ENCODE measurements at regions not wholly inside any gene's neighbourhood (a gene's known extent, or its start where the extent isn't known, plus 50 kb on each side); places are given as distances from the start of the nearest gene placed in this dataset.
"Not testable (repeated sequence)": the region's sequence is repeated elsewhere in the genome, so short reads cannot be mapped to it uniquely, and the experiment has no call there.

DNA sequence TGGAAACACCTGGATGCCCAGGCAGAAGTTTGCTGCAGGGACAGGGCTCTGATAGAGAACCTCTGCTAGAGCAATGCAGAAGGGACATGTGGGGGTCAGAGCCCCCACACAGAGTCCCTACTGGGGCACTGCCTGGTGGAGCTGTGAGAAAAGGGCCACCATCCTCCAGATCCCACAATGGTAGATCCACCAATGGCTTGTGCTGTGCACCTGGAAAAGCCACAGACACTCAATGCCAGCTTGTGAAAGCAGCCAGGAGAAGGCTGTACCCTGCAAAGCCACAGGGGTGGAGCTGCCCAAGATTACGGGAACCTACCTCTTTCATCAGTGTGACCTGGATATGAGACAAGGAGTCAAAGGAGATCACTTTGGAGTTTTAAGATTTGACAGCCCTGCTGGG, 87.1 kb downstream of the BTBD3 start:
- not testable (repeated sequence) for H3K27me3 Mint-ChIP-seq (ENCODE audit: low read depth); H3K4me3 Mint-ChIP-seq; ATAC-seq; H3K36me3 Mint-ChIP-seq (ENCODE audit: insufficient read depth); DNase-seq; H3K4me1 Mint-ChIP-seq (ENCODE audit: low read depth)
- H3K9me3 Mint-ChIP-seq, result peaks cover 11% of the 10 kb centered on the region

- no peak for ATAC-seq
- Mint-ChIP-seq H3K4me3 (no peak overlapping the region), H3K9me3 (peaks cover 3% of the 10 kb centered on the region), H3K27me3 (ENCODE audit: low read depth) (no peaks in the 10 kb centered on the region), H3K4me1 (ENCODE audit: low read depth) (no peaks in the 10 kb centered on the region), H3K36me3 (ENCODE audit: insufficient read depth) (no peaks in the 10 kb centered on the region)
- no peak for DNase-seq
Observed at GRCh38 chr20:12012241-12013222, 94.8 kb downstream of the BTBD3 start.

- H3K27me3 Mint-ChIP-seq (ENCODE audit: low read depth), result no peaks in the 10 kb centered on the region
- no peak for ATAC-seq
- peaks cover 8% of the 10 kb centered on the region for H3K9me3 Mint-ChIP-seq
- H3K4me1 Mint-ChIP-seq (ENCODE audit: low read depth), result no peaks in the 10 kb centered on the region
- no peak for DNase-seq
- no peak overlapping the region for H3K4me3 Mint-ChIP-seq
- H3K36me3 Mint-ChIP-seq (ENCODE audit: insufficient read depth), result no peaks in the 10 kb centered on the region
Observed at GRCh38 chr20:12014276-12014675, 96.6 kb downstream of the BTBD3 start.

DNA sequence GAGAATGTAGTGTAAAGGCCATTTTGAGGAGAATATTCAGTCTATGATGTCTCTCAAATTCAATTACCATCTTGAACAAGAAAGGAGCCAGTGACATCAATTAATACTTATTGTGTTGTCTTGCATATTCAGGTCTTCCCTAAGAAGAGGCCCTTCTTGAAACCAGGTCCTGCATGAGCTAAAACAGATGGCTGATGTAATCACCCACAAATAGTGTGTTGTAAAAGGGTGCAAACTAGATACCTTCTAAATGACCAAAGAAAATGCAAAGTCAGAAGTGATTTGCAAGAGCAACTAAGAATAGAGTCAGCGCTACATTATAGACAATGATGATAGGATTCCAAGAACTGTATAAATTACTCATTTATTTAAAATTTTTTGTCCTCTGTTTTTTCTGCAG, 97.0 kb downstream of the BTBD3 start:
- no peak for DNase-seq
- ATAC-seq, result no peak
- no peaks in the 10 kb centered on the region for H3K27me3 Mint-ChIP-seq (ENCODE audit: low read depth)
- peaks cover 8% of the 10 kb centered on the region for H3K9me3 Mint-ChIP-seq
- H3K4me3 Mint-ChIP-seq, result no peak overlapping the region
- no peaks in the 10 kb centered on the region for H3K4me1 Mint-ChIP-seq (ENCODE audit: low read depth)
- no peaks in the 10 kb centered on the region for H3K36me3 Mint-ChIP-seq (ENCODE audit: insufficient read depth)

DNA sequence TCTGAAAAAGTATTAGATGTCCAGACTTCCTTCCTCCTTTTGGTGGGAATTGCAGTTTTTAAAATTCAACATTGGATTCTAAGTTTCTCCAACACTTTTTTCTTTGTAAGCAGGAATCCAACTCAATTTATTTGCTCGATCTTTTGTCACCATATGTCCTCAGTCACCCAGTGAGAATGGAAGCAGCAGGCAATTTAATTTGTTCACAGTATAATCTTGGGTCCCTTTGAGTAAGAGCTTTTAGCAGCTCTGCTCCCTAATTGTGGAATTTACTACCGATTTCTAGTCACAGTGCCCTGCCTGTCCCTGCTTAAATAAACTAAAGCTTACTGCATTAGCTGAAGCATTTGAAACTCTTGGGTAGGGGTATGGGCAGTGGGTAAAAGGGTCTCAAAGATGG, 98.6 kb downstream of the BTBD3 start:
- DNase-seq, result no peak
- no peaks in the 10 kb centered on the region for H3K36me3 Mint-ChIP-seq (ENCODE audit: insufficient read depth)
- no peak overlapping the region for H3K4me3 Mint-ChIP-seq
- peaks cover 8% of the 10 kb centered on the region for H3K9me3 Mint-ChIP-seq
- H3K4me1 Mint-ChIP-seq (ENCODE audit: low read depth), result no peaks in the 10 kb centered on the region
- no peak for ATAC-seq
- no peaks in the 10 kb centered on the region for H3K27me3 Mint-ChIP-seq (ENCODE audit: low read depth)

DNA sequence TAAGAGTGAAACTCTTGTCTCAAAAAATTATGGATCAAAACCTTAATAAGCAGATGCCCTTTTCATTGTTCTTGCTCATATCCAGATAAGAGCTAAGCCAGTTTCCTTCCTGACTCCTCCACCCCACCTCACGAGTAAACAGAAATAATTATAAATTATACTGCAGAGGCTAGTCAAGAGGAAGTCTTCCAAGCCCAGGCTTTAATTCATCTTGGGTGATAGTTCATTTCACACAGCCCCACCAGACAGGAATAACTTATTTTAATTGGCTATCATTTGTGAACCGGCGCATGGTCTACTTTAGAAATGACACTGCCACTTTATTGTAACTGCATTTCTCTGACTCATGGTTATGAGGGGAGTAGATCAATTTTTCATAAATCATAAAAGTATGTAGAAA, 102.0 kb downstream of the BTBD3 start:
- H3K4me3 Mint-ChIP-seq, result no peak overlapping the region
- H3K36me3 Mint-ChIP-seq (ENCODE audit: insufficient read depth), result no peaks in the 10 kb centered on the region
- H3K4me1 Mint-ChIP-seq (ENCODE audit: low read depth), result no peaks in the 10 kb centered on the region
- no peaks in the 10 kb centered on the region for H3K27me3 Mint-ChIP-seq (ENCODE audit: low read depth)
- DNase-seq (no peak), ATAC-seq (no peak)
- peaks cover 8% of the 10 kb centered on the region for H3K9me3 Mint-ChIP-seq

DNA sequence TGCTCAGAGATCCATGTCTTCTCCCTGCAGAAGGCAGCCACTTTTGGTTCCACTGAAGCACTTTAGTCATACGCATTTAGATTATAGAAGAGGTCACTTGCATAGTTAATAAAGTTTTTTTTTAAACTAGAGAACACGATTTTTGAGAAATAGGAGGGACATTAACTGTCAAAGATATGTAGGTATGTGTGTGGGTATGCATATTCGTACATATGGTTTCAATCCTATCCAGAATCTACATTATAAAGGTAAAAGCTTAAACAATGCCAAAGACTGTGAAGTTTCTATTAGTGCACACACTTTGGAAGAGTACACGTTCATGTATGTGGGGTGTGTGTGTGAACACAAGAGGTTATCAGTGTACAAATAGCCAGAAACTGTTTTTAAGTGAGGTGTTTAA, 103.2 kb downstream of the BTBD3 start:
- no peak for DNase-seq
- H3K4me1 Mint-ChIP-seq (ENCODE audit: low read depth), result no peaks in the 10 kb centered on the region
- no peaks in the 10 kb centered on the region for H3K27me3 Mint-ChIP-seq (ENCODE audit: low read depth)
- H3K36me3 Mint-ChIP-seq (ENCODE audit: insufficient read depth), result no peaks in the 10 kb centered on the region
- no peak for ATAC-seq
- H3K9me3 Mint-ChIP-seq, result peaks cover 8% of the 10 kb centered on the region
- no peak overlapping the region for H3K4me3 Mint-ChIP-seq

DNA sequence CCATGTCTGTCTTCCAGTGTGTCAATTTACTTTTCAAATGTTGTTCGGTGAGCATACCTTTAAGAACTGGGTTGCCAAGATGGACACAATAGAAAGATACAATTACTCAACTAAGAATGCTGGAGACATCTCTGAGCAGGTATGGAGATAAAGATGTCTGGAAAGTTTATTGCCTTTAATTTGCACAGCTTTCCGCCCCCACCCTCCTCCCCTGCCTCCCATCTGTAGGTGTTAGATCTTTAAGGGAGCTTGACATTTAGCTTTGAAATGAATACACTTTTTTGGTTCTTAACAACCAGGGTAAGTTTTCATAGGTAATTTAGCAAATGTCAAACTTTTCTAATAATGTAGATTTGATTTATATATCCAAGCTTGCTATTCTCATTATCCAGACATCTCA, 104.4 kb downstream of the BTBD3 start:
- no peak for DNase-seq
- ATAC-seq, result no peak
- peaks cover 8% of the 10 kb centered on the region for H3K9me3 Mint-ChIP-seq

DNA sequence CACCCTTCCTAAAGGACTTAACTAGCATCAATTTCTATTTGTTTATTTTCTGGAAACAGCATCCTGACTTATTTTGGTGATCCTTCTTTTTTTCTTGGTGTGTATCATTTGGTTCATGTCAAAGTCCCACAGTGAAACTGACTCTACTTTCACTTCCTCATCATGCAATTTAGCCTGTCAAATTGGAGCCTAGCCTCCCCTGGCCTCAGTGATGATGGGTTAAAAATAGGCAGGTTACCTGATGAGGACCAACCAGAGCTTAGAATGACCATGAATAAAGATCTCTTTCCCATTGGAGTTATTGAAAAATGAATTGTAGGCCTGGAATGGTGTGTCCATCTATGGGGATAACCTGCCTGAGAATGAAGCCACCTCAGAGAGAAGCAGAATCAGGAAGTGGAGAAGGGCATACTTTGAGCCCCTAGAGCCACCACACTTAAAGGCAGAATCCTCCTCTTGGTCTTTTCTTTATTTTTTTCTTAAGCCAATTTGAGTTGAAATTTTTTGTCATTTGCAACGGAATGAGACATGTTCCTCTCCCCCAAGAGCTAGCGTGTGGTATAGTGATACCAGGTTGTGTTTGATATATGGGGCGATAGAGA, 105.6 kb downstream of the BTBD3 start:
- DNase-seq, result no peak
- no peak overlapping the region for H3K4me3 Mint-ChIP-seq
- H3K4me1 Mint-ChIP-seq (ENCODE audit: low read depth), result no peaks in the 10 kb centered on the region
- peaks cover 3% of the 10 kb centered on the region for H3K9me3 Mint-ChIP-seq
- ATAC-seq, result no peak
- H3K36me3 Mint-ChIP-seq (ENCODE audit: insufficient read depth), result no peaks in the 10 kb centered on the region
- no peaks in the 10 kb centered on the region for H3K27me3 Mint-ChIP-seq (ENCODE audit: low read depth)

More for the DNA sequence above, 104.4 kb downstream of the BTBD3 start:
- no peaks in the 10 kb centered on the region for H3K4me1 Mint-ChIP-seq (ENCODE audit: low read depth)
- H3K27me3 Mint-ChIP-seq (ENCODE audit: low read depth), result no peaks in the 10 kb centered on the region
- no peak overlapping the region for H3K4me3 Mint-ChIP-seq
- H3K36me3 Mint-ChIP-seq (ENCODE audit: insufficient read depth), result no peaks in the 10 kb centered on the region

- no peaks in the 10 kb centered on the region for H3K36me3 Mint-ChIP-seq (ENCODE audit: insufficient read depth)
- DNase-seq, result no peak
- H3K9me3 Mint-ChIP-seq, result peaks cover 7% of the 10 kb centered on the region
- no peak overlapping the region for H3K4me3 Mint-ChIP-seq
- no peak for ATAC-seq
- no peaks in the 10 kb centered on the region for H3K27me3 Mint-ChIP-seq (ENCODE audit: low read depth)
- no peaks in the 10 kb centered on the region for H3K4me1 Mint-ChIP-seq (ENCODE audit: low read depth)
Observed at GRCh38 chr20:12028771-12029170, 111.1 kb downstream of the BTBD3 start.

DNA sequence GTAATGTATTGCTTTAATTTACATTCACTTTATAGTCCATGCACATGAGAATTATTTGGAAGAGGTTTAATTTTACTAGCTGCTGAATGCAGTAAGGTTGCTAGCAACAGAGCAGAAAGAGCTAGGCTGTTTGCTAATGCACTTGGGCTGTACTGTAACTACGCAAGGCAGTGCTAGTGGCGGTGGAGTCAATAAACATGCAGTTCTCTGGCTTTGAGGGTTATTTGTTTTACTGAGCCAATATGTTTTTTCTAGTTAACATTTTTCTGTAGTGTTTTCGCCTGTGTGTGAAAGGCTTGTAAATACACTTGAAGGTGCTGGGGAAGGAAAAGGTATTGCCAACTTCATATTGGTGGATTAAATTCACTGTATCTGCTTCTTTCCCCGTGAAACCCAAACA, 112.8 kb downstream of the BTBD3 start:
- H3K36me3 Mint-ChIP-seq (ENCODE audit: insufficient read depth), result no peaks in the 10 kb centered on the region
- H3K4me1 Mint-ChIP-seq (ENCODE audit: low read depth), result no peaks in the 10 kb centered on the region
- peaks cover 4% of the 10 kb centered on the region for H3K9me3 Mint-ChIP-seq

GRCh38 chr20:12036142-12036541, 118.4 kb downstream of the BTBD3 start:
- Mint-ChIP-seq H3K36me3 (ENCODE audit: insufficient read depth) (no peaks in the 10 kb centered on the region), H3K4me3 (no peak overlapping the region), H3K27me3 (ENCODE audit: low read depth) (no peaks in the 10 kb centered on the region), H3K9me3 (peaks cover 4% of the 10 kb centered on the region), H3K4me1 (ENCODE audit: low read depth) (no peaks in the 10 kb centered on the region)
- ATAC-seq (no peak), DNase-seq (no peak)

More for the DNA sequence above, 112.8 kb downstream of the BTBD3 start:
- Mint-ChIP-seq H3K4me3 (no peak overlapping the region), H3K27me3 (ENCODE audit: low read depth) (no peaks in the 10 kb centered on the region)
- ATAC-seq (no peak), DNase-seq (no peak)

DNA sequence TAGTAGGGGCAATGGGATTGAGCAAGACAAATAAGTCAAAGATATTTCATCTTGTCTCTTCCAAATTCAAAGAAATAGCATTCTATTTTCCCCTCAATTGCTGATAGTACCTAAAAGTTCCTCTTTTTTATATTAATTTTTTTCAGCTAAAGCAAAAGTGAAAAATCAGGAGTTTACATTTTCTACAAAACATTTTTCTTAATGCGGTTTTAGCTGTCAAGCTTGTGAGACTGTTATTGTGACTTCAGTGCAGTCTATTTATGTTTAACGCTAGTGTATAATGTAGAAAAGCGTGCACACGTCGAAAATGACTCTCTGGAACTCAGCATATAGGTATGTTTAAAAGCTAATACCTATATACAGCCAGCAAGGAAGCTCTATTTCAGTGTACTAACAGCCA, 119.8 kb downstream of the BTBD3 start:
- Mint-ChIP-seq H3K36me3 (ENCODE audit: insufficient read depth) (no peaks in the 10 kb centered on the region), H3K4me1 (ENCODE audit: low read depth) (no peaks in the 10 kb centered on the region), H3K27me3 (ENCODE audit: low read depth) (no peaks in the 10 kb centered on the region)

GRCh38 chr20:12040261-12040660, 122.6 kb downstream of the BTBD3 start:
- ATAC-seq (no peak), DNase-seq (no peak)
- Mint-ChIP-seq H3K4me3 (no peak overlapping the region), H3K4me1 (ENCODE audit: low read depth) (no peaks in the 10 kb centered on the region), H3K9me3 (peaks cover 4% of the 10 kb centered on the region), H3K36me3 (ENCODE audit: insufficient read depth) (no peaks in the 10 kb centered on the region), H3K27me3 (ENCODE audit: low read depth) (no peaks in the 10 kb centered on the region)

More for the DNA sequence above, 119.8 kb downstream of the BTBD3 start:
- peaks cover 3% of the 10 kb centered on the region for H3K9me3 Mint-ChIP-seq
- no peak for ATAC-seq
- DNase-seq, result no peak
- H3K4me3 Mint-ChIP-seq, result no peak overlapping the region

DNA sequence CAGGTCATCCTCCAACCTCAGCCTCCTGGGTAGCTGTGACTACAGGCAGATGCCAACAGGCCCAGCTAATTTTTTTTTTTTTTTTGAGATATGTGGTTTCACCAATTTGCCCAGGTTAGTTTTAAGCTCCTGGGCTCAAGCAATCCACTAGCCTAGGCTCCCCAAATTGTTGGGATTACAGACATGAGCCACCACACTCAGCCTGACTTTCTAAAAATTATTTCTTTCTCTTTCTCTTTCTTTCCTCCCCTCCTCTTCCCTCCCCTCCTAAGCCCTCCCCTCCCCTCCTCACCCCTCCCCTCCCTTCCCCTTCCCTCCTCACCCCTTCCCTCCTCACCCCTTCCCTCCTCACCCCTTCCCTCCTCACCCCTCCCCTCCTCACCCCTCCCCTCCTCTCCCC, 127.3 kb downstream of the BTBD3 start:
- Mint-ChIP-seq H3K4me1 (ENCODE audit: low read depth) (no peaks in the 10 kb centered on the region), H3K27me3 (ENCODE audit: low read depth) (no peaks in the 10 kb centered on the region), H3K36me3 (ENCODE audit: insufficient read depth) (no peaks in the 10 kb centered on the region), H3K4me3 (no peak overlapping the region), H3K9me3 (peaks cover 11% of the 10 kb centered on the region)
- no peak for ATAC-seq
- no peak for DNase-seq
